Mesenchymal stem cell (in vitro differentiated cells and primary cell): ENCODE measurements at regions not wholly inside any gene's neighbourhood (a gene's known extent, or its start where the extent isn't known, plus 50 kb on each side); places are given as distances from the start of the nearest gene placed in this dataset.

Experiments used
- DNase-seq: peaks from one replicate; pipeline ENCODE4 v3.0.0-alpha.2; 2013
- H2AFZ ChIP-seq: one replicate; pipeline ENCODE4 v1.6.1; 2013; ENCODE audit warnings: low read depth, mild to moderate bottlenecking, control low read depth, inconsistent platforms, low read length, moderate library complexity
- H2AK5ac ChIP-seq: 2 replicates; pipeline ENCODE4 v1.6.1; 2013; ENCODE audit warnings: low read length, moderate library complexity, mild to moderate bottlenecking, inconsistent platforms; ENCODE audit not compliant: severe bottlenecking
- H2BK120ac ChIP-seq: one replicate; pipeline ENCODE4 v1.6.1; 2013; ENCODE audit warnings: low read depth, mild to moderate bottlenecking, inconsistent platforms, low read length, moderate library complexity
- H2BK12ac ChIP-seq, 2 experiments: one replicate each; pipeline ENCODE4 v1.6.1; 2013; ENCODE audit warnings: inconsistent platforms in 2 of 2, low read length in 2 of 2, mild to moderate bottlenecking in 2 of 2, moderate library complexity in 2 of 2, control low read depth in 1 of 2
- H2BK15ac ChIP-seq: one replicate; pipeline ENCODE4 v1.6.1; 2013; ENCODE audit warnings: mild to moderate bottlenecking, low read depth, inconsistent platforms; ENCODE audit not compliant: poor library complexity, severe bottlenecking
- H2BK5ac ChIP-seq: 2 replicates; pipeline ENCODE4 v1.6.1; 2013; ENCODE audit warnings: low read depth, mild to moderate bottlenecking, low read length, control low read depth, inconsistent platforms; ENCODE audit not compliant: poor library complexity, severe bottlenecking
- H3K14ac ChIP-seq, 2 experiments: one replicate each; pipeline ENCODE4 v1.6.1; 2013; ENCODE audit warnings: inconsistent platforms in 2 of 2, low read length in 2 of 2, control low read depth in 1 of 2, mild to moderate bottlenecking in 1 of 2, moderate library complexity in 1 of 2
- H3K18ac ChIP-seq, 2 experiments: one replicate each; pipeline ENCODE4 v1.6.1; 2013; ENCODE audit warnings: inconsistent platforms in 2 of 2, low read length in 2 of 2, control low read depth in 1 of 2, low read depth in 1 of 2, mild to moderate bottlenecking in 1 of 2
- H3K23ac ChIP-seq, 2 experiments: one replicate each; pipeline ENCODE4 v1.6.1; 2013; ENCODE audit warnings: inconsistent platforms in 2 of 2, low read length in 2 of 2, mild to moderate bottlenecking in 2 of 2, moderate library complexity in 2 of 2, control low read depth in 1 of 2
- H3K27ac ChIP-seq: 2 replicates; pipeline ENCODE4 v1.5.1; 2013; ENCODE audit warnings: mild to moderate bottlenecking, moderate library complexity, low read length, control low read depth, inconsistent platforms; ENCODE audit not compliant: poor library complexity, severe bottlenecking
- H3K27me3 ChIP-seq, 2 experiments: 2 replicates each; pipeline versions ENCODE4 v1.6.1 to v1.7.0; 2013; ENCODE audit warnings: low read length in 2 of 2, mild to moderate bottlenecking in 2 of 2, moderate library complexity in 2 of 2, control low read depth in 1 of 2, inconsistent platforms in 1 of 2; ENCODE audit not compliant: control insufficient read depth in 1 of 2, insufficient read depth in 1 of 2
- H3K36me3 ChIP-seq, 2 experiments: 2 replicates each; pipeline versions ENCODE4 v1.6.1 to v1.7.0; 2013; ENCODE audit warnings: low read length in 2 of 2, control low read depth in 1 of 2, inconsistent platforms in 1 of 2, low read depth in 1 of 2, mild to moderate bottlenecking in 1 of 2; ENCODE audit not compliant: insufficient read depth in 2 of 2, control insufficient read depth in 1 of 2
- H3K4ac ChIP-seq, 2 experiments: one replicate each; pipeline ENCODE4 v1.6.1; 2013; ENCODE audit warnings: inconsistent platforms in 2 of 2, low read length in 2 of 2, mild to moderate bottlenecking in 2 of 2, moderate library complexity in 2 of 2, control low read depth in 1 of 2, low read depth in 1 of 2
- H3K4me1 ChIP-seq: 2 replicates; pipeline ENCODE4 v1.6.1; 2013; ENCODE audit warnings: low read depth, low read length, control low read depth; ENCODE audit not compliant: control insufficient read depth, insufficient read depth
- H3K4me2 ChIP-seq: 2 replicates; pipeline ENCODE4 v1.6.1; 2013; ENCODE audit warnings: low read length, mild to moderate bottlenecking, inconsistent platforms; ENCODE audit not compliant: poor library complexity, severe bottlenecking
- H3K4me3 ChIP-seq, 2 experiments: 2 replicates each; pipeline versions ENCODE4 v1.5.1 to v1.7.0; 2013; ENCODE audit warnings: low read length in 2 of 2, mild to moderate bottlenecking in 2 of 2, control low read depth in 1 of 2, low read depth in 1 of 2; ENCODE audit not compliant: insufficient read depth in 1 of 2
- H3K79me1 ChIP-seq: replicated peaks from 2 replicates; pipeline ENCODE4 v1.6.1; 2013; ENCODE audit warnings: mild to moderate bottlenecking, control low read depth, low read length, inconsistent platforms; ENCODE audit not compliant: poor library complexity, severe bottlenecking
- H3K9ac ChIP-seq: 2 replicates; pipeline ENCODE4 v1.7.0; 2013; ENCODE audit warnings: mild to moderate bottlenecking, low read length, moderate library complexity
- H3K9me3 ChIP-seq: 2 replicates; pipeline ENCODE4 v1.7.0; 2013; ENCODE audit warnings: mild to moderate bottlenecking, low read length; ENCODE audit not compliant: control insufficient read depth
- H4K8ac ChIP-seq: one replicate; pipeline ENCODE4 v1.6.1; 2013; ENCODE audit warnings: inconsistent platforms, mild to moderate bottlenecking, low read length, moderate library complexity
- H4K91ac ChIP-seq: one replicate; pipeline ENCODE4 v1.6.1; 2013; ENCODE audit warnings: mild to moderate bottlenecking, low read length, inconsistent platforms
- WGBS: methylation state at CpG from one replicate; pipeline ENCODE4 v1.1.7; 2013; ENCODE audit warnings: mixed read lengths; 5-methylcytosine and 5-hydroxymethylcytosine counted together

DNA sequence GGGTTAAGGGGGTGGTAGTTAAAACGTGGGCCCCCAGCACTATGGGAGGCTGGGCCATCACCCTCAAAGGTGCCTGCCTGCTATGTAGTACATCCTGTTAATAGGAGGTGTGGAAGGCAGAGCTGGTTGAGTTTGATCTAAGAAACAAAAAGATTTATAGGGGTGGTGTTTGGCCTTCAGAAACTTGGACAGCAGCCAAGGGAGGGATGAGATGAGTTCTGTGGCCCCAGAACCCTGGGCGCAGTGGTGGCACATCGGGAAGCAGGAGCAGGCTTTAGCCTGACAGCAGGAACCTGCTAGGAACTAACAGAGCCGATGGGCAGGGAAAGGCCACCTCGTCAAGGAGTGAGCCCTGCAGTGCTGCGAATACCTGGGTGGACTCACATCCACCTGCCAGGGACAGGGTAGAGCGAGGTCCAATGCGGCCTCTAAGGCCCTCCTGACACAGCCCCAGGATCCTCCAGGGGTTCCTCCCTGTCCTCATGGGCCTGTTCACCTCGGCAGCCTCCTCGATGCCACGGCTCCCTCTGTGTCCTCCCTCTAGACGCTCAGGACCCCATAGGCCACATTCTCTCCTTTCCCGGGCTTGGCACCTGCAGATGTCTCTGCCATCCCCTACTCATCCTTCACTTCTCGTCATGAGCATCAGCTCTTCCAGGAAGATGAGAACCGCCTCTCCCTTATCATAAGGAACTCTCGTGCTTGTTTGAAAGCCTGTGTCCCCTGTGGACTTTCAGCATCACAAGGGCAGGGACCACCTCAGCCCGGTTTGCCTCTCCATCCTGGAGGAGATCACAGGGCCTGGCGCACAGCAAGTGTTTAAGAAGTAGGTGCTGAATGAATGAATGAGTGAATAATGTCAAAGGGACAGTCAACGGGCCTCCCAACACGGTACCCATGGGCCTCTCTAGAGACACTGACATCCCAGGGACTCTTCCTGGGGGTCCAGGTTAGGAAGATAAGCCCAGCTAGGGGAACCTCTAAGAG lies 103.5 kb upstream of the TNRC6C start:
- Histone ChIP-seq H3K4me2 (no peak overlapping the region), H3K4ac (no peak overlapping the region), H3K4me1 (peaks cover 4% of the 10 kb centered on the region), H3K36me3 (no peaks in the 10 kb centered on the region), H3K14ac (no peak overlapping the region), H2BK12ac (no peak overlapping the region), H4K8ac (no peak overlapping the region), H3K18ac (no peak overlapping the region), H3K79me1 (no peaks in the 10 kb centered on the region), H2BK120ac (no peak overlapping the region), H2BK15ac (no peak overlapping the region), H3K23ac (no peak overlapping the region), H3K27me3 (peaks cover 39 to 64% of the 10 kb centered on the region in 2 experiments), H3K27ac (no peak overlapping the region), H3K9me3 (no peaks in the 10 kb centered on the region), H2AK5ac (no peak overlapping the region), H3K9ac (no peak overlapping the region), H4K91ac (no peak overlapping the region), H3K4me3 (no peak overlapping the region), H2BK5ac (no peak overlapping the region), H2AFZ (no peak overlapping the region)
- 82% methylated on average over 20 of the region's 20 CpGs for WGBS
- DNase-seq, result no peak

DNA sequence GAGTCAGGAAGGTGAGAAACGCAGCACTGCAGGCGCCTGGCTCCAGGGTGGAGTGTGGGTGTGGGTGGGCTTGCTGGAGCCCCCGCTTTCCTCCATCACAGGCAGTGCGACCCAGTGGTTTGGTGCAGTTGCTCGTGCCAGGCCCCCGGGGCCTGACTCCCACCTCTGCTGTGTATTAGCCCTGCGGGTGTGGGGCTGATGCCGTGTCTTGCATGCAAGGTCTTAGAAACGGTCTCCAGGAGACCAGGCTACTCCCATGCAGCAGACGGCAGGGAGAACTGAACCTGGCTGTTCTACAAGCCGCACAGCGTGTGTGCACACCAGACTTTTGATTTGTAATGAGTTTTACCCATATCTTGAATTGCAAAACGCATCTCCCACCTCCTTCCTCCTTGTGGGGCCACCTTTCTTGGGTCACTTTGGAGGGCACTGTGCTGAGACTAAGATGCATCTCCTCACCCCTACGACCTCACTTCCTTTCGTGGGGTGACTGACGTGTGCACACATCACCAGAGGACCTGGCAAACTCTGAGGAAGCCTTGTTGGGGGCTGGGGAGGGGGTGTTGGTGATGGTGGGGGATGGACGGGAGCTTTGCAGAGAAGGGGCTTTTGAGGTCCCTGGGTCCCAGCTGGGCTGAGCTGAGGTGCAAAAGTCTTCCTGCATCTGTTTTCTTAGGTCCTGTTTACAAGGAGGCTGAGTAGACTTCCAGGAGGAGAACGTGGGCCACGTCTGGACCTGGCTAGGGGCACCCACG lies 101.8 kb upstream of the TNRC6C start:
- Histone ChIP-seq H3K27ac (no peak overlapping the region), H3K9me3 (no peaks in the 10 kb centered on the region), H2BK5ac (no peak overlapping the region), H3K4me3 (no peak overlapping the region), H3K4ac (no peak overlapping the region), H3K9ac (no peak overlapping the region), H3K79me1 (no peaks in the 10 kb centered on the region), H2AFZ (no peak overlapping the region), H2BK120ac (no peak overlapping the region), H4K91ac (no peak overlapping the region), H2BK15ac (no peak overlapping the region), H2AK5ac (no peak overlapping the region), H3K36me3 (no peaks in the 10 kb centered on the region), H3K18ac (no peak overlapping the region), H4K8ac (no peak overlapping the region), H3K27me3 (peaks cover 50 to 73% of the 10 kb centered on the region in 2 experiments), H3K14ac (no peak overlapping the region), H3K4me2 (no peak overlapping the region), H3K4me1 (peaks cover 4% of the 10 kb centered on the region), H3K23ac (no peak overlapping the region), H2BK12ac (no peak overlapping the region)
- no peak for DNase-seq
- 76% methylated on average over 20 of the region's 20 CpGs for WGBS

DNA sequence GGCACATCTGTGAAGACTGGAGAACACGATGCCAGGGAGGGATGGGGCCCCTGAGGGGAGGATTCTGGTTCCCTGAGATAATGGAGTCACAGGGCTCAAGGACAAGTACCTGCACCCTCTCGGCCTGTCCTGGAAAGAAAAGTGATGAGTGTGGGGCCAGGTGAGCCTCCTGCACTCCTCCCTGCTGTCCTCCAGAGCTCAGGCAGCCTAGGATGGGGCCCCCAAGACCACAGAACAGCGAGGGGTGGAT lies 101.3 kb upstream of the TNRC6C start:
- no peak overlapping the region for H2BK120ac ChIP-seq
- no peak overlapping the region for H4K8ac ChIP-seq
- no peak overlapping the region for H4K91ac ChIP-seq
- H2BK5ac ChIP-seq, result no peak overlapping the region
- H2AFZ ChIP-seq, result no peak overlapping the region
- no peak overlapping the region for H2BK12ac ChIP-seq
- peaks cover 2% of the 10 kb centered on the region for H3K4me1 ChIP-seq
- no peak overlapping the region for H3K23ac ChIP-seq
- no peak for DNase-seq
- H3K9me3 ChIP-seq, result no peaks in the 10 kb centered on the region
- no peak overlapping the region for H2BK15ac ChIP-seq
- no peak overlapping the region for H3K4ac ChIP-seq
- no peak overlapping the region for H3K9ac ChIP-seq
- peaks cover 50 to 75% of the 10 kb centered on the region in 2 experiments for H3K27me3 ChIP-seq
- H2AK5ac ChIP-seq, result no peak overlapping the region
- no peaks in the 10 kb centered on the region for H3K36me3 ChIP-seq
- H3K4me3 ChIP-seq, result no peak overlapping the region
- 56% methylated on average over 3 of the region's 3 CpGs for WGBS
- no peaks in the 10 kb centered on the region for H3K79me1 ChIP-seq
- no peak overlapping the region for H3K18ac ChIP-seq
- no peak overlapping the region for H3K4me2 ChIP-seq
- H3K27ac ChIP-seq, result no peak overlapping the region
- no peak overlapping the region for H3K14ac ChIP-seq

DNA sequence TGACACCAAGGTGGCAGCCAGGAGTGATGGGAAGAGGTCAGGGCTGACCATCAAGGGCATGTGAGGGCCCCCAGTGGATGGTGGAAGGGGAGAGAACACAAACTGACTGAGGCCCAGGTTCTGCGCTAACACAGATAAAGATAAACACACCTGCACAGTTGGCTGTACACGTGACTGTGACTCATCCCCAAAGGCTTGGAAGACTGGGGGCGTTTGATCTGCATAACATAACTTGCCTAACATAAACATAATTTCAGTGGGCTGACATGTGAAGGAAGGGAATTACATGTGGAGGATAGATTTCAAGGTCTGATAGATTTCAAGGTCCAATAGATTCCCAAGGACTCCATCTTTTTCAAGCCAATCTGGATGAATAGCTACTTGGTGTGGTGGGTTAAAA lies 100.9 kb upstream of the TNRC6C start:
- no peaks in the 10 kb centered on the region for H3K9me3 ChIP-seq
- no peaks in the 10 kb centered on the region for H3K36me3 ChIP-seq
- H2BK120ac ChIP-seq, result no peak overlapping the region
- H2AK5ac ChIP-seq, result no peak overlapping the region
- H2BK5ac ChIP-seq, result no peak overlapping the region
- H2BK12ac ChIP-seq, result no peak overlapping the region
- no peak overlapping the region for H3K14ac ChIP-seq
- no peak overlapping the region for H3K27ac ChIP-seq
- H3K18ac ChIP-seq, result no peak overlapping the region
- H3K4me2 ChIP-seq, result no peak overlapping the region
- peaks cover 2% of the 10 kb centered on the region for H3K4me1 ChIP-seq
- H2AFZ ChIP-seq, result no peak overlapping the region
- H3K27me3 ChIP-seq, result peaks cover 51 to 75% of the 10 kb centered on the region in 2 experiments
- no peak overlapping the region for H4K91ac ChIP-seq
- no peak overlapping the region for H4K8ac ChIP-seq
- H3K79me1 ChIP-seq, result no peaks in the 10 kb centered on the region
- no CpG with 5 or more reads among the region's 3 CpGs for WGBS
- H2BK15ac ChIP-seq, result no peak overlapping the region
- no peak for DNase-seq
- no peak overlapping the region for H3K9ac ChIP-seq
- no peak overlapping the region for H3K23ac ChIP-seq
- H3K4ac ChIP-seq, result no peak overlapping the region
- H3K4me3 ChIP-seq, result no peak overlapping the region
